Natural killer cell treated with Interleukin-12 subunit alpha and Interleukin-12 subunit beta and Interleukin-15 and Interleukin-18, amount 100 ng/mL, for 72 hours (primary cell): ENCODE measurements at regions not wholly inside any gene's neighbourhood (a gene's known extent, or its start where the extent isn't known, plus 50 kb on each side); places are given as distances from the start of the nearest gene placed in this dataset.
"Not testable (repeated sequence)": the region's sequence is repeated elsewhere in the genome, so short reads cannot be mapped to it uniquely, and the experiment has no call there.

Source experiments
- ATAC-seq, 2 donors: fragments of 150-1000 bp; cut with Tn5 transposase in 1 of 2; sonication (Bioruptor Pico), chemical (Tn5 transposase) in 1 of 2; 2 replicates each; pipeline ENCODE4 v1.10.0; 2021
- DNase-seq: peaks from one replicate; pipeline ENCODE4 v3.0.0; 2022; ENCODE audit warnings: low spot score
- H3K27ac Mint-ChIP-seq, 2 donors: 1 replicate in 1 of 2; 2 replicates in 1 of 2; pipeline ENCODE4 v1.8.0; 2022; ENCODE audit warnings: mixed read lengths in 2 of 2, mild to moderate bottlenecking in 1 of 2, moderate library complexity in 1 of 2
- H3K27me3 Mint-ChIP-seq, 2 donors: 1 replicate in 1 of 2; 2 replicates in 1 of 2; pipeline ENCODE4 v1.8.0; 2022; ENCODE audit warnings: mixed read lengths in 2 of 2
- H3K36me3 Mint-ChIP-seq: one replicate; pipeline ENCODE4 v1.8.0; 2022; ENCODE audit warnings: mixed read lengths
- H3K4me1 Mint-ChIP-seq, 2 donors: 1 replicate in 1 of 2; 2 replicates in 1 of 2; pipeline ENCODE4 v1.8.0; 2022; ENCODE audit warnings: low read depth in 2 of 2, mixed read lengths in 2 of 2, mild to moderate bottlenecking in 1 of 2
- H3K4me3 Mint-ChIP-seq: one replicate; pipeline ENCODE4 v1.8.0; 2022; ENCODE audit warnings: mixed read lengths
- H3K9me3 Mint-ChIP-seq: 2 replicates; pipeline ENCODE4 v1.8.0; 2022; ENCODE audit warnings: mixed read lengths

- no peak for DNase-seq
- Mint-ChIP-seq H3K9me3 (no peaks in the 10 kb centered on the region), H3K36me3 (no peaks in the 10 kb centered on the region), H3K4me1 (peaks cover 7 to 10% of the 10 kb centered on the region in 2 donors), H3K4me3 (no peak overlapping the region), H3K27ac (no peak overlapping the region), H3K27me3 (no peaks in the 10 kb centered on the region)
- ATAC-seq = no peak
These were observed 206.8 kb upstream of the SDK2 start for GRCh38 chr17:73851091-73851490.

GRCh38 chr17:73851921-73852320, 207.7 kb upstream of the SDK2 start:
- Mint-ChIP-seq H3K9me3 (no peaks in the 10 kb centered on the region), H3K4me1 (peaks cover 7 to 10% of the 10 kb centered on the region in 2 donors), H3K27ac (no peak overlapping the region), H3K36me3 (no peaks in the 10 kb centered on the region), H3K27me3 (no peaks in the 10 kb centered on the region), H3K4me3 (no peak overlapping the region)
- DNase-seq (no peak), ATAC-seq (no peak)

GRCh38 chr17:73855720-73856333, 211.6 kb upstream of the SDK2 start:
- DNase-seq = no peak
- ATAC-seq = peak in 1 of 2 donors; percentile 35
- Mint-ChIP-seq H3K27me3 (no peaks in the 10 kb centered on the region), H3K27ac (no peak overlapping the region), H3K9me3 (no peaks in the 10 kb centered on the region), H3K4me3 (no peak overlapping the region), H3K4me1 (peaks cover 6 to 7% of the 10 kb centered on the region in 2 donors), H3K36me3 (no peaks in the 10 kb centered on the region)

GRCh38 chr17:73856556-73856955, 212.3 kb upstream of the SDK2 start:
- DNase-seq = no peak
- H3K27me3 Mint-ChIP-seq = no peaks in the 10 kb centered on the region
- no peak overlapping the region for H3K27ac Mint-ChIP-seq
- no peak overlapping the region for H3K4me3 Mint-ChIP-seq
- H3K4me1 Mint-ChIP-seq = peaks cover 0 to under 1% of the 10 kb centered on the region in 2 donors
- no peaks in the 10 kb centered on the region for H3K9me3 Mint-ChIP-seq
- no peaks in the 10 kb centered on the region for H3K36me3 Mint-ChIP-seq
- ATAC-seq = no peak

- H3K9me3 Mint-ChIP-seq, H3K27me3 Mint-ChIP-seq, H3K4me3 Mint-ChIP-seq, H3K36me3 Mint-ChIP-seq, H3K4me1 Mint-ChIP-seq, DNase-seq, ATAC-seq, H3K27ac Mint-ChIP-seq: not testable (repeated sequence)
These were observed 215.3 kb upstream of the SDK2 start for GRCh38 chr17:73859439-73860008.

- ATAC-seq (no peak), DNase-seq (no peak)
- H3K9me3 Mint-ChIP-seq = no peaks in the 10 kb centered on the region
- H3K36me3 Mint-ChIP-seq = no peaks in the 10 kb centered on the region
- no peaks in the 10 kb centered on the region for H3K27me3 Mint-ChIP-seq
- H3K4me1 Mint-ChIP-seq = no peaks in the 10 kb centered on the region
- H3K27ac Mint-ChIP-seq = peak overlapping the region in 1 of 2 donors; percentile 45
- H3K4me3 Mint-ChIP-seq = no peak overlapping the region
These were observed 217.3 kb upstream of the SDK2 start for GRCh38 chr17:73861543-73861942.

- H3K36me3 Mint-ChIP-seq = no peaks in the 10 kb centered on the region
- DNase-seq (no peak), ATAC-seq (no peak)
- H3K9me3 Mint-ChIP-seq = no peaks in the 10 kb centered on the region
- no peaks in the 10 kb centered on the region for H3K27me3 Mint-ChIP-seq
- H3K27ac Mint-ChIP-seq = no peak overlapping the region
- H3K4me3 Mint-ChIP-seq = no peak overlapping the region
- H3K4me1 Mint-ChIP-seq = no peaks in the 10 kb centered on the region
These were observed 219.7 kb upstream of the SDK2 start for GRCh38 chr17:73863761-73864535.

- no peak for DNase-seq
- Mint-ChIP-seq H3K4me3 (no peak overlapping the region), H3K27me3 (no peaks in the 10 kb centered on the region), H3K9me3 (no peaks in the 10 kb centered on the region), H3K27ac (peak overlapping the region in 1 of 2 donors; percentile 5), H3K36me3 (no peaks in the 10 kb centered on the region), H3K4me1 (no peaks in the 10 kb centered on the region)
- ATAC-seq = no peak
These were observed 221.6 kb upstream of the SDK2 start for GRCh38 chr17:73865831-73866230.

- no peak for ATAC-seq
- Mint-ChIP-seq H3K4me1 (peaks cover 0 to 4% of the 10 kb centered on the region in 2 donors), H3K9me3 (no peaks in the 10 kb centered on the region), H3K27ac (peak overlapping the region in 1 of 2 donors; percentile 25), H3K27me3 (peaks cover 0 to 3% of the 10 kb centered on the region in 2 donors), H3K36me3 (no peaks in the 10 kb centered on the region), H3K4me3 (no peak overlapping the region)
- no peak for DNase-seq
These were observed 222.8 kb upstream of the SDK2 start for GRCh38 chr17:73867056-73867455.

- Mint-ChIP-seq H3K36me3 (no peaks in the 10 kb centered on the region), H3K9me3 (no peaks in the 10 kb centered on the region), H3K4me1 (peaks cover 9 to 19% of the 10 kb centered on the region in 2 donors), H3K27ac (no peak overlapping the region), H3K4me3 (no peak overlapping the region), H3K27me3 (peaks cover 0 to 3% of the 10 kb centered on the region in 2 donors)
- no peak for DNase-seq
- ATAC-seq = no peak
These were observed 225.8 kb upstream of the SDK2 start for GRCh38 chr17:73870068-73870467.

- H3K36me3 Mint-ChIP-seq = no peaks in the 10 kb centered on the region
- ATAC-seq (no peak), DNase-seq (no peak)
- H3K4me1 Mint-ChIP-seq = peaks cover 13 to 23% of the 10 kb centered on the region in 2 donors
- H3K9me3 Mint-ChIP-seq = no peaks in the 10 kb centered on the region
- no peak overlapping the region for H3K4me3 Mint-ChIP-seq
- H3K27me3 Mint-ChIP-seq = peaks cover 0 to 3% of the 10 kb centered on the region in 2 donors
- no peak overlapping the region for H3K27ac Mint-ChIP-seq
These were observed 226.2 kb upstream of the SDK2 start for GRCh38 chr17:73870473-73870872.

- H3K9me3 Mint-ChIP-seq = no peaks in the 10 kb centered on the region
- no peak overlapping the region for H3K27ac Mint-ChIP-seq
- ATAC-seq (no peak), DNase-seq (no peak)
- H3K27me3 Mint-ChIP-seq = peaks cover 0 to 3% of the 10 kb centered on the region in 2 donors
- no peak overlapping the region for H3K4me3 Mint-ChIP-seq
- H3K4me1 Mint-ChIP-seq = peaks cover 18 to 30% of the 10 kb centered on the region in 2 donors
- no peaks in the 10 kb centered on the region for H3K36me3 Mint-ChIP-seq
These were observed 228.6 kb upstream of the SDK2 start for GRCh38 chr17:73872816-73873215.

- H3K4me1 Mint-ChIP-seq = peaks cover 18 to 30% of the 10 kb centered on the region in 2 donors
- peak overlapping the region; percentile 52 to 53 for H3K27ac Mint-ChIP-seq
- peak overlapping the region; percentile 22 for H3K4me3 Mint-ChIP-seq
- no peaks in the 10 kb centered on the region for H3K9me3 Mint-ChIP-seq
- peak; percentile 65 for DNase-seq
- H3K36me3 Mint-ChIP-seq = no peaks in the 10 kb centered on the region
- peak; percentile 76 to 85 for ATAC-seq
- H3K27me3 Mint-ChIP-seq = peaks cover 0 to 3% of the 10 kb centered on the region in 2 donors
These were observed 229.9 kb upstream of the SDK2 start for GRCh38 chr17:73874008-73874720.
